ENCODE measurements at regions not wholly inside any gene's neighbourhood (a gene's known extent, or its start where the extent isn't known, plus 50 kb on each side); places are given as distances from the start of the nearest gene placed in this dataset.

- Histone ChIP-seq H3K9ac (ENCODE audit: low read length) (no peak overlapping the region), H3K27ac (ENCODE audit: low read length) (no peak overlapping the region), H2AFZ (ENCODE audit: low read depth, low read length) (no peak overlapping the region), H3K4me2 (ENCODE audit: low read length) (no peak overlapping the region), H3K9me2 (ENCODE audit: insufficient read depth, low read length) (no peaks in the 10 kb centered on the region), H3K27me3 (ENCODE audit: insufficient read depth, low read depth, low read length) (no peaks in the 10 kb centered on the region), H3K79me2 (replicated peaks; ENCODE audit: insufficient read depth, low read length) (no peaks in the 10 kb centered on the region), H3K4me3 (ENCODE audit: low read length) (no peak overlapping the region), H3K36me3 (ENCODE audit: insufficient read depth, low read length) (no peaks in the 10 kb centered on the region), H3K9me3 (ENCODE audit: low read length) (no peaks in the 10 kb centered on the region), H4K20me1 (ENCODE audit: insufficient read depth) (no peaks in the 10 kb centered on the region), H3F3A (ENCODE audit: insufficient read depth, low read length, poor library complexity, severe bottlenecking) (no peaks in the 10 kb centered on the region)
- TF ChIP-seq TAF1 (IDR thresholded peaks at IDR 0.05; ENCODE audit: low read depth) (no peak), RAD21 (conservative IDR thresholded peaks at IDR 0.05) (no peak), SMC3 (conservative IDR thresholded peaks at IDR 0.05; ENCODE audit: poor library complexity) (no peak), POLR2AphosphoS5 (IDR thresholded peaks at IDR 0.05) (no peak), MXI1 (conservative IDR thresholded peaks at IDR 0.05; ENCODE audit: poor library complexity, severe bottlenecking) (no peak), REST (IDR thresholded peaks at IDR 0.05; ENCODE audit: borderline replicate concordance) (no peak), EP300 (conservative IDR thresholded peaks at IDR 0.05; ENCODE audit: poor library complexity, severe bottlenecking) (no peak), CTCF (IDR thresholded peaks at IDR 0.05; ENCODE audit: poor library complexity, severe bottlenecking) (no peak), EZH2 (IDR thresholded peaks at IDR 0.05; ENCODE audit: borderline replicate concordance, insufficient read depth, low read length, poor library complexity, severe bottlenecking) (no peak)
Measured at GRCh38 chr6:15065261-15065989, 180.4 kb upstream of the JARID2 start.

GRCh38 chr6:15066089-15066758, 179.6 kb upstream of the JARID2 start:
- Histone ChIP-seq H3K4me3 (ENCODE audit: low read length) (no peak overlapping the region), H3K79me2 (replicated peaks; ENCODE audit: insufficient read depth, low read length) (no peaks in the 10 kb centered on the region), H2AFZ (ENCODE audit: low read depth, low read length) (no peak overlapping the region), H4K20me1 (ENCODE audit: insufficient read depth) (no peaks in the 10 kb centered on the region), H3K4me2 (ENCODE audit: low read length) (no peak overlapping the region), H3K9me2 (ENCODE audit: insufficient read depth, low read length) (no peaks in the 10 kb centered on the region), H3K9me3 (ENCODE audit: low read length) (no peaks in the 10 kb centered on the region), H3F3A (ENCODE audit: insufficient read depth, low read length, poor library complexity, severe bottlenecking) (no peaks in the 10 kb centered on the region), H3K27me3 (ENCODE audit: insufficient read depth, low read depth, low read length) (no peaks in the 10 kb centered on the region), H3K9ac (ENCODE audit: low read length) (no peak overlapping the region), H3K27ac (ENCODE audit: low read length) (no peak overlapping the region), H3K36me3 (ENCODE audit: insufficient read depth, low read length) (no peaks in the 10 kb centered on the region)
- TF ChIP-seq RAD21 (conservative IDR thresholded peaks at IDR 0.05), result no peak
- no peak for TF ChIP-seq POLR2AphosphoS5 (IDR thresholded peaks at IDR 0.05)
- no peak for TF ChIP-seq EP300 (conservative IDR thresholded peaks at IDR 0.05; ENCODE audit: poor library complexity, severe bottlenecking)
- TF ChIP-seq TAF1 (IDR thresholded peaks at IDR 0.05; ENCODE audit: low read depth), result no peak
- TF ChIP-seq CTCF (IDR thresholded peaks at IDR 0.05; ENCODE audit: poor library complexity, severe bottlenecking), result no peak
- TF ChIP-seq MXI1 (conservative IDR thresholded peaks at IDR 0.05; ENCODE audit: poor library complexity, severe bottlenecking), result no peak
- no peak for TF ChIP-seq REST (IDR thresholded peaks at IDR 0.05; ENCODE audit: borderline replicate concordance)
- TF ChIP-seq EZH2 (IDR thresholded peaks at IDR 0.05; ENCODE audit: borderline replicate concordance, insufficient read depth, low read length, poor library complexity, severe bottlenecking), result no peak
- TF ChIP-seq SMC3 (conservative IDR thresholded peaks at IDR 0.05; ENCODE audit: poor library complexity), result no peak
